T-helper 2 cell treated with Interferon-gamma antibody and Interleukin-4, amounts not matched to agents 5 μg/mL and 100 μg/mL, for 36 hours (primary cell): ENCODE measurements at regions not wholly inside any gene's neighbourhood (a gene's known extent, or its start where the extent isn't known, plus 50 kb on each side); places are given as distances from the start of the nearest gene placed in this dataset.

ENCODE experiments used
- DNase-seq: peaks from one replicate; pipeline ENCODE4 v3.0.0; 2021; ENCODE audit warnings: low spot score
- H3K27ac Mint-ChIP-seq: one replicate; pipeline ENCODE4 v1.8.0; 2021; ENCODE audit warnings: mild to moderate bottlenecking, mixed read lengths
- H3K27me3 Mint-ChIP-seq: one replicate; pipeline ENCODE4 v1.8.0; 2021; ENCODE audit warnings: low read depth, mixed read lengths
- H3K36me3 Mint-ChIP-seq: one replicate; pipeline ENCODE4 v1.8.0; 2021; ENCODE audit warnings: low read depth, mixed read lengths
- H3K4me1 Mint-ChIP-seq: one replicate; pipeline ENCODE4 v1.8.0; 2021; ENCODE audit warnings: low read depth, mixed read lengths
- H3K4me3 Mint-ChIP-seq: one replicate; pipeline ENCODE4 v1.8.0; 2022; ENCODE audit warnings: mild to moderate bottlenecking, moderate library complexity, mixed read lengths
- H3K9me3 Mint-ChIP-seq: one replicate; pipeline ENCODE4 v1.8.0; 2021; ENCODE audit warnings: mixed read lengths

DNA sequence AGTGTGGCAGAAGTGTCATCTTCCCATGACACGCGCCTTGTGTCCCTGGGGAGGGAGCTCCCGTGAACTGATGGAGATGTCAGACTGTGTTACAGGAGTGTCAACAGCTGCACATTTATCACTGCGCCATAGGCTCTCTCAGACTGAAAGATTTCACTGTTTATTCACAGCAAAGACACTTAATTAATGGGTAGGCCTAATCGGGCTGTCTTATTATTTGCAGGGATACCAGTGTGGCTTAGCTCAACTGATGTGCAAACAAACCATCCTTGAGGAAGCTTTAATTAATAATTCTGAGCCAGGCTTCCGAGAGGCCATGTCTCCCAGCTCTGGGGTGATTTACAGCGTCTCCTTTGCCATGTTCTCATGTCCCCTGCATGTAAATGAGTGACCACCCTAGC lies 771.0 kb downstream of the QKI start:
- Mint-ChIP-seq H3K27ac (no peak overlapping the region), H3K9me3 (no peaks in the 10 kb centered on the region), H3K4me3 (no peak overlapping the region), H3K27me3 (no peaks in the 10 kb centered on the region), H3K4me1 (no peaks in the 10 kb centered on the region), H3K36me3 (no peaks in the 10 kb centered on the region)
- DNase-seq = no peak

DNA sequence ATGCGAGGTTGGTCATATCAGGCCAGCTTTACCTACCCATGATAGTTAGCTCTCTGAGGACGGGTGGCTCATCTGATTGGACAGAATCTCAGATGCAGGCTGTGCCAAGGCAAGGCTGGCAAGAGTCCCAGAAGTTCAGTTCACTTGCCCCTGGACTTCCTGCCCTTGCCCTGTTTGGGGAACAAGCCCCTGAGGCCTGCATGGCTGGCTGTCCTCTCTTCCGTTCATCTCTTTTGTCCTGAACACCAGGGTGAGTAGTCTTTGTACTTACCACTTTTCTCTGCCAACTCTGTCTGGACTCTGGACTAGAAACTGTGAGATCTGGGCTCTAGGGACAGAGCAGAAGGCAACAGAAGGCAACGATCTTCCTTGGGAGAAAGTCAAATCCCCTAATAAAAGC lies 769.9 kb downstream of the QKI start:
- no peak for DNase-seq
- no peak overlapping the region for H3K27ac Mint-ChIP-seq
- H3K36me3 Mint-ChIP-seq = no peaks in the 10 kb centered on the region
- no peaks in the 10 kb centered on the region for H3K4me1 Mint-ChIP-seq
- no peak overlapping the region for H3K4me3 Mint-ChIP-seq
- no peaks in the 10 kb centered on the region for H3K27me3 Mint-ChIP-seq
- no peaks in the 10 kb centered on the region for H3K9me3 Mint-ChIP-seq

GRCh38 chr6:164183556-164184123 lies 769.1 kb downstream of the QKI start:
- Mint-ChIP-seq H3K27me3 (no peaks in the 10 kb centered on the region), H3K4me1 (no peaks in the 10 kb centered on the region), H3K36me3 (no peaks in the 10 kb centered on the region), H3K4me3 (no peak overlapping the region), H3K9me3 (no peaks in the 10 kb centered on the region), H3K27ac (no peak overlapping the region)
- no peak for DNase-seq

GRCh38 chr6:164178679-164179332 lies 764.3 kb downstream of the QKI start:
- no peaks in the 10 kb centered on the region for H3K4me1 Mint-ChIP-seq
- no peaks in the 10 kb centered on the region for H3K27me3 Mint-ChIP-seq
- no peak for DNase-seq
- no peak overlapping the region for H3K4me3 Mint-ChIP-seq
- H3K36me3 Mint-ChIP-seq = no peaks in the 10 kb centered on the region
- H3K27ac Mint-ChIP-seq = no peak overlapping the region
- H3K9me3 Mint-ChIP-seq = peaks cover 5% of the 10 kb centered on the region

DNA sequence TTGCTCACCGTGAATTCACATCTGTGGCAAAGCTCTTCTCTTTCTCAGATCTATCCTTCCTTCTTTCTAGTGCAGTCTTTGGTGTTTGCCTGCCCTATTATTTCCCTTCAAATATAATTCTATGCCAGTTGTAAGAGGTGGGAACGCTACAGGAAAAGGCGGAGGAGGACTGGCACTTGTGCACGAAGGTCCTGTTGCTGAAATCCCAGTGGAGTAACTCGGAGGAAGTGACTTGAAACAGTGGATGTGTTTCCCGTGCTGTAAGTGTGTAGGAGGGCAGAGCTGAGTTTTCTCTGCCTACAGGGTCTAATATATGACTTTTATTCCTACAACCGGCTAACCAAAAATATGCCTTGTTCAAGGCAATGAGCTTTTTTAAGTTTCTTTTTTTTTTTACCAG lies 754.8 kb downstream of the QKI start:
- no peaks in the 10 kb centered on the region for H3K4me1 Mint-ChIP-seq
- no peaks in the 10 kb centered on the region for H3K36me3 Mint-ChIP-seq
- no peak for DNase-seq
- no peak overlapping the region for H3K27ac Mint-ChIP-seq
- peaks cover 1% of the 10 kb centered on the region for H3K9me3 Mint-ChIP-seq
- H3K27me3 Mint-ChIP-seq = no peaks in the 10 kb centered on the region
- no peak overlapping the region for H3K4me3 Mint-ChIP-seq

DNA sequence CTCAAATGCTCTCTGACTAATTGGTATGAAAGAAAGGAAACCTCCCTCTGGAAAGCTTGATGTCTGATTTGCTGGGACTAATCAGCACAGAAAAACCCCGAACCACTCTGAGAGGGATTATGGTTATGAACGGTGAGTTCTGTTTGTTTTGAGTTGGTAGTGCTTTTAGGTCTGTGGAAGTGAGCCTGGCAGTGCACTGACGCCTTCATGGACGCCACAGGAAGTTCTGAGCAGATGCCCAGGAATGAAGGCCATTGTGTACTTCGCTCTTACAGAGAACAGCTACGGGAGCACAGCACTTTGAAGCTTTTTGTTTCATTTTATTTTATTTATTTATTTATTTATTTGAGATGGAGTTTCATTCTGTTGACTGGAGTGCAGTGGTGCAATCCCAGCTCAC lies 754.1 kb downstream of the QKI start:
- Mint-ChIP-seq H3K27me3 (no peaks in the 10 kb centered on the region), H3K36me3 (no peaks in the 10 kb centered on the region), H3K4me3 (no peak overlapping the region), H3K27ac (no peak overlapping the region), H3K4me1 (no peaks in the 10 kb centered on the region), H3K9me3 (no peaks in the 10 kb centered on the region)
- no peak for DNase-seq

DNA sequence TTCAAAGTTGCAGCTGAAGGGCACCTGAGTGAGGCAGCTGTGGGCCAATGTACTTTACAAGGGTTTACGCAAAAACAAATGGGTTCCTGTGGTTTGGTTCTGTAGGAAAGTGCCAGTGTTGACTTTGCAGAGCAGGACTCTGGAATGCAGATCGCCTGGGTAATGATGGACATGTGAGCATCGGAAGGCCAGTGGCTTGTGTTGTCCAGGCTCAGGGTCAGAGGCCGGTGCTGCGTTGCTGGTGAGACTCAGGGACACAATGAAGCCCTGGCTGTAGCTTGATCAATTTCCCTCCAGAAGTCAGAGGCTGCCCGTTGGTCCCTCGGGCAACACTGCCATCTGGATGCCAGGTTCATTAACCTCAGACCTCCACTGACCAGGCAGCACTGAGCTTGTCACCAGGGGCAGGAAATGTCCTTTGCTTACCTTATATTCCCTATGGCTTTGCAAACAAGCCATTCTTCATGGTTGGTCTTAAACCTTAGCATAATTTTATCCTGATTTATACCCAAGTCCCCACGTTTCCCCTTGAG lies 753.4 kb downstream of the QKI start:
- Mint-ChIP-seq H3K4me1 (no peaks in the 10 kb centered on the region), H3K27me3 (no peaks in the 10 kb centered on the region), H3K4me3 (no peak overlapping the region), H3K9me3 (no peaks in the 10 kb centered on the region), H3K36me3 (no peaks in the 10 kb centered on the region), H3K27ac (no peak overlapping the region)
- DNase-seq = no peak

GRCh38 chr6:164166996-164167395 lies 752.5 kb downstream of the QKI start:
- no peaks in the 10 kb centered on the region for H3K36me3 Mint-ChIP-seq
- no peak overlapping the region for H3K4me3 Mint-ChIP-seq
- H3K4me1 Mint-ChIP-seq = no peaks in the 10 kb centered on the region
- no peaks in the 10 kb centered on the region for H3K27me3 Mint-ChIP-seq
- H3K9me3 Mint-ChIP-seq = no peaks in the 10 kb centered on the region
- no peak for DNase-seq
- H3K27ac Mint-ChIP-seq = no peak overlapping the region

GRCh38 chr6:164166515-164166914 lies 752.0 kb downstream of the QKI start:
- no peaks in the 10 kb centered on the region for H3K9me3 Mint-ChIP-seq
- no peaks in the 10 kb centered on the region for H3K36me3 Mint-ChIP-seq
- H3K4me3 Mint-ChIP-seq = no peak overlapping the region
- no peak overlapping the region for H3K27ac Mint-ChIP-seq
- H3K4me1 Mint-ChIP-seq = no peaks in the 10 kb centered on the region
- no peaks in the 10 kb centered on the region for H3K27me3 Mint-ChIP-seq
- no peak for DNase-seq

DNA sequence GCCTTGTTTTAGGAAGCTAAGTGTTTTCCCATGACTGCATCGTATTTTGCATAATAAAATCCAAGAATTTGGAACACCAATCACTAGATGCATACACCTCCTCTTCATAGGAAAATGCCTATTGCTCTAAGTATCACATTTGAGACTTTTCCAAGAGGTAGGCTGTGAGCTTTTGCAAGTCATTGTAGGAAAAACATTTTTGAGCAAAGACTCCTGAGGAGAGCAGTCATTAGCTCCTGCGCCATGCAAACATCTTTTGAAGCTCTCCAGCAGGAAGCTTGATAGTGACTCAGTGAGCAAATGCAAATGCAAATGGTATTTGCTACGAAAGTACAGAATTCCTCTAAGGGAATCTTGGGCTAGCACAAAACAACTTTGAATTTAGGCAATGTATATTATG lies 750.4 kb downstream of the QKI start:
- H3K36me3 Mint-ChIP-seq = no peaks in the 10 kb centered on the region
- H3K27ac Mint-ChIP-seq = no peak overlapping the region
- no peaks in the 10 kb centered on the region for H3K4me1 Mint-ChIP-seq
- H3K4me3 Mint-ChIP-seq = no peak overlapping the region
- DNase-seq = no peak
- no peaks in the 10 kb centered on the region for H3K9me3 Mint-ChIP-seq
- no peaks in the 10 kb centered on the region for H3K27me3 Mint-ChIP-seq

DNA sequence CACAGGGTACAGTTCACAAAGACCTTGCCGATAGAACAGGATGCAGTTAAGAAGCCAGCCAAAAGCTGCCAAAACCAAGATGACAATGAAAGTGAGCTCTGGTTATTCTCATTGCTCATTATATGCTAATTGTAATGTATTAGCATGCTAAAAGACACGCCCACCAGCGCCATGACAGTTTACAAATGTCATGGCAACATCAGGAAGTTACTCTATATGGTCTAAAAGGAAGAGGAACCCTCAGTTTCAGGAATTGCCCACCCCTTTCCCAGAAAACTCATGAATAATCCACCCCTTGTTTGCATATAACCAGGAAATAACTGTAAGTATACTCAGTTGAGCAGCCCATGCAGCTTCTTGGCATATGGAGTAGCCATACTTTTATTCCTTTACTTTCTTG lies 748.7 kb downstream of the QKI start:
- H3K4me3 Mint-ChIP-seq = no peak overlapping the region
- no peaks in the 10 kb centered on the region for H3K9me3 Mint-ChIP-seq
- no peaks in the 10 kb centered on the region for H3K36me3 Mint-ChIP-seq
- no peak for DNase-seq
- no peaks in the 10 kb centered on the region for H3K4me1 Mint-ChIP-seq
- no peak overlapping the region for H3K27ac Mint-ChIP-seq
- H3K27me3 Mint-ChIP-seq = no peaks in the 10 kb centered on the region

DNA sequence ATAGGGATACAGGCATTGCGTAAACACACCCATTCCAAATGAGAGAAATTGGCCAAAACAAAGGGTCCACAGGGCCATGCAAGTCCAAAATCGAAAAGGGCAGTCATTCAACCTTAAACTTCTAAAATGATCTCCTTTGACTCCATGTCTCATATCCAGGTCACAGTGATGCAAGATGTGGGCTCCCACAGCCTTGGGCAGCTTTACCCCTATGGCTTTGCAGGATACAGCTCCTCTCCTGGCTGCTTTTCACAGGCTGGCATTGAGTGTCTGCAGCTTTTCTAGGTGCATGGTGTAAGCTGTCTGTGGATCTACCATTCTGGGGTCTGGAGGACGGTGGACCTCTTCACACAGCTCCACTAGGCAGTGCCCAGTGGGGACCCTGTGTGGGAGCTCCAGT lies 744.5 kb downstream of the QKI start:
- Mint-ChIP-seq H3K4me1 (no peaks in the 10 kb centered on the region), H3K9me3 (no peaks in the 10 kb centered on the region), H3K27me3 (no peaks in the 10 kb centered on the region), H3K4me3 (no peak overlapping the region), H3K27ac (no peak overlapping the region), H3K36me3 (no peaks in the 10 kb centered on the region)
- DNase-seq = no peak

DNA sequence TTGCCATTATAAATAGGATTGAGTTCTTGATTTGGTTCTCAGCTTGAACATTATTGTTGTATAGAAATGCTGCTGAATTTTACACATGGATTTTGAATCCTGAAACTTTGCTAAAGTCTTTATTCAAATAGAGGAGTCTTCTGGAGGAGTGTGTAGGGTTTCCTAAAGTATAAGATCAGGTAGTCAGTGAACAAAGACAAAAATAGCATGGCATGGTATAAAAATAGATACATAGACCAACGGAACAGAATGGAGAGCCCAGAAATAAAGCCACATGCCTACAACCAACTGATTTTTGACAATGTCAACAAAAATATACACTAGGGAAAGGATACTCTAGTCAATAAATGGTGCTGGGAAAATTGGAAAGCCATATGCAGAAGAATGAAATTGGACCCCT lies 740.1 kb downstream of the QKI start:
- no peaks in the 10 kb centered on the region for H3K9me3 Mint-ChIP-seq
- H3K27me3 Mint-ChIP-seq = no peaks in the 10 kb centered on the region
- H3K4me3 Mint-ChIP-seq = no peak overlapping the region
- no peak overlapping the region for H3K27ac Mint-ChIP-seq
- H3K36me3 Mint-ChIP-seq = no peaks in the 10 kb centered on the region
- DNase-seq = no peak
- H3K4me1 Mint-ChIP-seq = no peaks in the 10 kb centered on the region

DNA sequence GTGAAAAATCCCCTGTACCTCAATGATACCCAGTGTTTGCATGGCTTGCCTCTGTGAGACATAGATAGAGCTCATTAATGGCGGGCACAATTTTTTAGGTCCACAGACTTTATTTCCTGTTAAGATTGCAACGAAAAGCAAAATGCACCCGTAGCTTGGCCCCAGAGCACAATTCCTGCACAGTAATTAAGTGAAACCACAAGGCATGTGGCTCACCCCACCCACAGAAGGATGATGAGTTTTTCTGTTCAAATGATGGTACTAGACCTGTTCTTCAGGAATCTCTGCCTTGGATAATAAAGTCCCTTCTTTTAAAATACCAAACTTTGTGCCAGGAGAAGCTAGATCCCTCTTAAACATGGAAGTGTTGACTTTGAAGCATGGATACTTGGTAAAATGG lies 738.1 kb downstream of the QKI start:
- no peaks in the 10 kb centered on the region for H3K27me3 Mint-ChIP-seq
- H3K36me3 Mint-ChIP-seq = no peaks in the 10 kb centered on the region
- no peak overlapping the region for H3K4me3 Mint-ChIP-seq
- H3K9me3 Mint-ChIP-seq = no peaks in the 10 kb centered on the region
- H3K27ac Mint-ChIP-seq = no peak overlapping the region
- DNase-seq = no peak
- no peaks in the 10 kb centered on the region for H3K4me1 Mint-ChIP-seq
